Vagina (tissue), 2 donors: ENCODE measurements at regions not wholly inside any gene's neighbourhood (a gene's known extent, or its start where the extent isn't known, plus 50 kb on each side); places are given as distances from the start of the nearest gene placed in this dataset.

Source experiments
- DNase-seq, 2 donors: peaks; one replicate each; pipeline ENCODE4 v3.0.0-alpha.2; 2017; ENCODE audit errors: extremely low spot score in 2 of 2
- H3K27ac ChIP-seq: fragments of 200-600 bp; sonication (generic); one replicate; pipeline ENCODE4 v1.5.1; 2019
- H3K27me3 ChIP-seq: fragments of 200-600 bp; sonication (generic); one replicate; pipeline ENCODE4 v1.5.1; 2019
- H3K36me3 ChIP-seq, 2 donors: fragments of 200-600 bp; sonication (generic); one replicate each; pipeline ENCODE4 v1.5.1; 2017 to 2019
- H3K4me1 ChIP-seq: fragments of 200-600 bp; sonication (generic); one replicate; pipeline ENCODE4 v1.5.1; 2019
- H3K4me3 ChIP-seq, 2 donors: fragments of 200-600 bp; sonication (generic); 1 replicate in 1 of 2; 2 replicates in 1 of 2; pipeline ENCODE4 v1.5.1; 2016 to 2019
- H3K9me3 ChIP-seq: fragments of 200-600 bp; sonication (generic); one replicate; pipeline ENCODE4 v1.5.1; 2019
- POLR2A ChIP-seq, 2 donors: fragments of 450-650 bp; IDR thresholded peaks; one replicate each; pipeline ENCODE4 v1.6.1; 2017; ENCODE audit warnings: antibody characterized with exemption in 2 of 2, mild to moderate bottlenecking in 2 of 2, moderate library complexity in 2 of 2
- POLR2AphosphoS5 ChIP-seq, 2 donors: sonication (generic); formaldehyde crosslinking; IDR thresholded peaks; one replicate each; pipeline ENCODE4 v1.9.0; 2017; ENCODE audit warnings: antibody characterized with exemption in 2 of 2, mild to moderate bottlenecking in 2 of 2, low read depth in 1 of 2; ENCODE audit not compliant: insufficient read depth in 1 of 2
- intact Hi-C: fragments of 100-400 bp; cut with DNase I; formaldehyde crosslinking; loops from one replicate; pipeline ENCODE4 v1.15.1; 2023
- TF ChIP-seq, protein P1 (sequence below), 3 experiments: fragments of 450-650 bp in 2 of 3; fragments of 200-600 bp in 1 of 3; sonication (generic) in 1 of 3; IDR thresholded peaks; one replicate each; pipeline ENCODE4 v1.5.1; 2017 to 2019; ENCODE audit warnings: antibody characterized with exemption in 3 of 3, mild to moderate bottlenecking in 2 of 3, moderate library complexity in 2 of 3

DNA sequence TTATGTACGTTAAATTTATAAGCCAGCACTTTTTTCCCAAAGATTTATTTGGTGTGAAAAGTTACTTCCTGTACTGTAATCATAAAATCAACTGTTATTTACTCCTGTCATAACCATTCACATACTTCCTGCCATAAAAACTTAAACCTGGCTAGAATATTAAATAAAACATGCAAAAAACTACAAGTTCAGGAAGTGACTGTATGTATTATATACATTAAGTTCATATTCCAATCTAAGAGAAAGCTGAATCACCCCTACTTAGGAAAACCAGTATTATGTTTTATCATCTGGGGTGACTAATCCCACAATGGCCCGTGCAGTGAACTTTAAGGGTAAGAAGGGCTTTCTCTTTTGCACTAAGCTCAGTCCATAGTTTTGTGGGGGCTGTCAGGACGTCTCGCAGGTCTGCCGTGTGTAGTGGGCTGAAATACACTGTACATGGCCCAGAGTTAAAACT, 183.7 kb upstream of the KLF14 start:
- Histone ChIP-seq H3K4me1 (peaks cover 99% of the 10 kb centered on the region), H3K27me3 (no peaks in the 10 kb centered on the region), H3K27ac (peak overlapping the region; percentile 93), H3K4me3 (no peak overlapping the region), H3K36me3 (no peaks in the 10 kb centered on the region), H3K9me3 (no peaks in the 10 kb centered on the region)
- no peak for DNase-seq
- intact Hi-C loops, result no loop called here
- TF ChIP-seq POLR2AphosphoS5 (IDR thresholded peaks at IDR 0.05; ENCODE audit: insufficient read depth in 1 of 2, low read depth in 1 of 2), result peak in 1 of 2 donors; percentile 16
- TF ChIP-seq POLR2A (IDR thresholded peaks at IDR 0.05), result no peak

DNA sequence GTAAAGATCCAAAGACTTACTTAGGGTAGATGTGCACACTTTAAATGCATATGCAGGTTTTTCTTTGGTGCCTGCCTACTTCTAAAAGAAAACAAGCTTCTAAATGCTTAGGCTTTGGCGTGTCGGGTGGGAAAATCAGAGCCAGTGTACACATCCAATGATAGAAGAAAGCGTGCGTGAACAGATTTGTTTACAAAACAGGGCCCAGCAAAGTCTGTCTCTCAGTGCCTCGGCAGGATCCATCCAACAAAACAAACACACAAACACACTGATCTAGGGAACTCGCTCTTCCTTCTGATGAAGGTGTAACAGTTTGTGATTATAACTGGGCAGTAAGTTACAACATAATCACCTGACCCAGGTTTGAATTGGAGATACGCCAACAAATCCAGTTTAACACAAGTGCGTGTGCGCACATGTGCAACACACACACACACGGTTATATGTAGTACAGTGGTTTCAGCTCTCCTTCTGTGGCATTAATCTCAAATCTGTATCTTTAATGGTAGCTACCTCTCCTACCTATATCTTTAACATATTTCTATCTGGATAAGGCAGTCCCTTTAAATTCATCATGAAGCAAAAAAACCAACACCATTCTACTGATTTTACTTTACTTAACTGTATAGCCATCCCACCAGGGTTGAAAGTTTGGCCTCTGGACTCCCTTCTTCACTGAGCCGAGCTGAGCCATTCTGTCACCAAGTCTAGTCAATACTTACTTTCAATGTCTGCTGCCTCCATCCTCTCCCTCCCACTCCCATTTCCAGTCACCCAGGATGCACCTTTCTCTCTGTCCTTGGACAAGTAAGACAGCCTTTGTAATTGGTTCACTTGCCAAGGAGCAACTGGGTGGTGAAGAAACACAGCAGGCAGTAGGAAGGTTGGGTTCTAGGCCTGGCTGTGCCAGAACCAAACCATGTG, 184.4 kb upstream of the KLF14 start:
- H3K36me3 ChIP-seq, result no peaks in the 10 kb centered on the region
- TF ChIP-seq POLR2A (IDR thresholded peaks at IDR 0.05) (no peak), POLR2AphosphoS5 (IDR thresholded peaks at IDR 0.05; ENCODE audit: insufficient read depth in 1 of 2, low read depth in 1 of 2) (no peak)
- TF ChIP-seq, protein P1, sequence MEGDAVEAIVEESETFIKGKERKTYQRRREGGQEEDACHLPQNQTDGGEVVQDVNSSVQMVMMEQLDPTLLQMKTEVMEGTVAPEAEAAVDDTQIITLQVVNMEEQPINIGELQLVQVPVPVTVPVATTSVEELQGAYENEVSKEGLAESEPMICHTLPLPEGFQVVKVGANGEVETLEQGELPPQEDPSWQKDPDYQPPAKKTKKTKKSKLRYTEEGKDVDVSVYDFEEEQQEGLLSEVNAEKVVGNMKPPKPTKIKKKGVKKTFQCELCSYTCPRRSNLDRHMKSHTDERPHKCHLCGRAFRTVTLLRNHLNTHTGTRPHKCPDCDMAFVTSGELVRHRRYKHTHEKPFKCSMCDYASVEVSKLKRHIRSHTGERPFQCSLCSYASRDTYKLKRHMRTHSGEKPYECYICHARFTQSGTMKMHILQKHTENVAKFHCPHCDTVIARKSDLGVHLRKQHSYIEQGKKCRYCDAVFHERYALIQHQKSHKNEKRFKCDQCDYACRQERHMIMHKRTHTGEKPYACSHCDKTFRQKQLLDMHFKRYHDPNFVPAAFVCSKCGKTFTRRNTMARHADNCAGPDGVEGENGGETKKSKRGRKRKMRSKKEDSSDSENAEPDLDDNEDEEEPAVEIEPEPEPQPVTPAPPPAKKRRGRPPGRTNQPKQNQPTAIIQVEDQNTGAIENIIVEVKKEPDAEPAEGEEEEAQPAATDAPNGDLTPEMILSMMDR (IDR thresholded peaks at IDR 0.05), result no peak
- no peaks in the 10 kb centered on the region for H3K9me3 ChIP-seq
- H3K4me1 ChIP-seq, result peaks cover 100% of the 10 kb centered on the region
- intact Hi-C loops, result no loop called here
- peak overlapping the region; percentile 93 for H3K27ac ChIP-seq
- H3K27me3 ChIP-seq, result no peaks in the 10 kb centered on the region
- no peak overlapping the region for H3K4me3 ChIP-seq
- no peak for DNase-seq

DNA sequence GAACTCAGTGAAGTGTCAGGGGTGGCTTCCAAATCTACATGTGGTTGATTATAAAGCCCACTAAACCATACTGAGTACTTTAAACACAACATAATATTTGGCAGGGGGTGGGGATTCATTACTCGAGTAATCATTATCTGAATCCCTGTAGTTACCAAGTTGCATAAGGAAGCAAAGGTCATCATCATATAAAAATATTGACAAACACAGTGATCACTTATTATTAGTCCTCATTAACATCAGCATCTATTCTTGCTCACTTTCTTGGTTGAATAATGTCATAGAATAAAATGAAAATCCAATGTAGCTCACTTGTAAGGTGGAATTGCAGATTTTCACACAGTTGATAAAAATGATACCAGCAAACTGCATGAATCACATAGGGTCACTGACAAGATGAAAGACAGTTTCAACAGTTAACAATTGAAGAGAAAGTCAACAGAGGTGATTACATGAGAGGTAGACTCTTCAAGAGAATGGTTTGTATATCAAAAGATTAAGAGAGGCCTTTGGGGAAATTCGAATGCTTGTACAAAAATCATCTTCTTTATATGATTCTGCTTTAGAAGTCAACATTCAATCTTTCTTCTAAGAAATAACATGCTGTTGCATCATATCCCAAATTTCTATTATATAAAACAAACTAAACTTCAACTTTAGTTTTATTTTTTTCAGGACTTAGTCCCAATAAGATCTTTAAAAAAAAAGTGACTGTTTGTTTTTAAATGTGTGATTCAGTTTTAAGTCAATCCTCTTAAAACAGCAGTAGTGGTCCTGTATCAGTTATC, 185.5 kb upstream of the KLF14 start:
- no peak for TF ChIP-seq POLR2AphosphoS5 (IDR thresholded peaks at IDR 0.05; ENCODE audit: insufficient read depth in 1 of 2, low read depth in 1 of 2)
- TF ChIP-seq, protein P1 (IDR thresholded peaks at IDR 0.05), result no peak
- no peak for TF ChIP-seq POLR2A (IDR thresholded peaks at IDR 0.05)
- Histone ChIP-seq H3K4me1 (peaks cover 100% of the 10 kb centered on the region), H3K36me3 (no peaks in the 10 kb centered on the region), H3K4me3 (no peak overlapping the region), H3K27ac (peak overlapping the region; percentile 93), H3K9me3 (no peaks in the 10 kb centered on the region), H3K27me3 (no peaks in the 10 kb centered on the region)
- DNase-seq, result no peak
- intact Hi-C loops, result no loop called here

DNA sequence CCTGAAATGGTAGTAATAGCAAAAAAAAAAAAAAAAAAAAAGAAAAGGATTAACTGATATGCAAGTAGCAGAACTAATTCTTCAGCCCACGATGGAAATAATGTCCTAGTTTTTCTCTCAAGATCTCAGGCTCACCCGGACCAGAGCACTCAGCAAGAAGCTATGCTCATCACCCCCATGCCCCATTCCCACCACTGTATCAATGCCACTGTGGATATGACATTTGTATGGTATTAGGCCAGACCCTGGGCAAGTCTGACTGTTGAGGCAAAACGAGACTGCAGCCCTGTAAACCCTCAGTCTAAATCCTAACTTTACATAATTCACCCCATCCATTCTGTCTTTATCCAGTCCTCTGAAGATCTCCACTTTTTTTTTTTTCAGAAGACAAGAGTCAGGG, 186.1 kb upstream of the KLF14 start:
- TF ChIP-seq POLR2A (IDR thresholded peaks at IDR 0.05), result no peak
- no peak for TF ChIP-seq POLR2AphosphoS5 (IDR thresholded peaks at IDR 0.05; ENCODE audit: insufficient read depth in 1 of 2, low read depth in 1 of 2)
- Histone ChIP-seq H3K36me3 (no peaks in the 10 kb centered on the region), H3K27me3 (no peaks in the 10 kb centered on the region), H3K27ac (peak overlapping the region; percentile 68), H3K4me3 (no peak overlapping the region), H3K9me3 (no peaks in the 10 kb centered on the region), H3K4me1 (peaks cover 100% of the 10 kb centered on the region)
- intact Hi-C loops, result no loop called here
- DNase-seq, result no peak

DNA sequence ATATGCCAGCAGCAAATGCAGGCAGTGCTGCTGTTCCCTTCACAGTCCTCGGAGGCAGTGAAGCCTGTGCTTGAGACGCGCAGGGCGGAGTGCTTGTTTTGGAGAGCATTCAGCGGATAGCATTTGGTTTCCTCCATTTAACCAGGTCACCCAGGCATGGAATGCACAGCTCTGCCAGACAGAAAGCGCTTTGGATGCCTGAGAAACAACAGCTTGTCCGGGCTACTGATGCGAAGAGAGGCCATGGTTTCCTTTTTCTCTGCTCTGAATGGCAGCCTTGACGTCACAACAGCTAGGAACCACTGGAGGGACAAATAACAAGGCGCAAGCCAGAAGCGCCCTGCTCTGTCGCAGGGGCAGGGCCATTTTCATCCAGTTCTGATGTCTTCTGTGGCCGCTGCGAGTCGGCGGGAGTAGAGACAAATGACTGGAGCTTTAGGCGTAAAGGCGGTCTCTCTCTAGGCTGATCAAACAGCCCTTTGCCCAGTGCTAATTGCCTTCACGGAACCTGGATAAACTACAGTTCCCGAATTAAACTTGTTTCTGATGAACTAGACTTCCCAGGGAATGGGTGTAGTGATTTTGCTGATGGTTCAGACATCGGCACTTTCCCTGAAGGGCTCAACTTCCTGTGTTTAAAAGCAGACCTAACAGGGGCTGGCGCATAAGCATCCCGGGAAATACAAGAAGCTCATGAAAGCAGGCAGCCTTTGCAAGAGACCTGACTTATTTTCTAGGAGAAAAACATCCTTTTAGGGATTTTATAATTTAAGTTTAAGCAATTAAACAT, 187.6 kb upstream of the KLF14 start:
- no peaks in the 10 kb centered on the region for H3K9me3 ChIP-seq
- no peaks in the 10 kb centered on the region for H3K36me3 ChIP-seq
- TF ChIP-seq, protein P1 (IDR thresholded peaks at IDR 0.05), result no peak
- TF ChIP-seq POLR2AphosphoS5 (IDR thresholded peaks at IDR 0.05; ENCODE audit: insufficient read depth in 1 of 2, low read depth in 1 of 2), result peak; percentile 36 to 71
- H3K27ac ChIP-seq, result peak overlapping the region; percentile 68
- peaks cover 97% of the 10 kb centered on the region for H3K4me1 ChIP-seq
- DNase-seq, result peak in 1 of 2 donors; percentile 89
- intact Hi-C loops, result no loop called here
- peak overlapping the region; percentile 2 to 5 for H3K4me3 ChIP-seq
- no peaks in the 10 kb centered on the region for H3K27me3 ChIP-seq
